Thyroid gland (tissue), 4 donors: ENCODE measurements at regions not wholly inside any gene's neighbourhood (a gene's known extent, or its start where the extent isn't known, plus 50 kb on each side); places are given as distances from the start of the nearest gene placed in this dataset.

Source experiments
- DNase-seq, 2 donors: peaks; one replicate each; pipeline ENCODE4 v3.0.0-alpha.2; 2019
- H3K27ac ChIP-seq, 3 donors: fragments of 200-600 bp; sonication (generic); 1 replicate in 2 of 3; 2 replicates in 1 of 3; pipeline ENCODE4 v1.5.1; 2016 to 2019; ENCODE audit warnings: mild to moderate bottlenecking in 1 of 3, moderate library complexity in 1 of 3
- H3K27me3 ChIP-seq: fragments of 200-600 bp; sonication (generic); one replicate; pipeline ENCODE4 v1.5.1; 2019
- H3K36me3 ChIP-seq, 2 donors: fragments of 200-600 bp; sonication (generic); one replicate each; pipeline ENCODE4 v1.5.1; 2016 to 2019
- H3K4me1 ChIP-seq, 2 donors: fragments of 200-600 bp; sonication (generic); one replicate each; pipeline ENCODE4 v1.5.1; 2017 to 2019
- H3K4me3 ChIP-seq, 3 donors: fragments of 200-600 bp; sonication (generic); replicated peaks in 1 of 3; 1 replicate in 2 of 3; 2 replicates in 1 of 3; pipeline ENCODE4 v1.5.1; 2016; ENCODE audit warnings: mild to moderate bottlenecking in 1 of 3
- H3K9me3 ChIP-seq: fragments of 200-600 bp; sonication (generic); one replicate; pipeline ENCODE4 v1.5.1; 2017
- CTCF ChIP-seq, 6 experiments: fragments of 200-600 bp in 3 of 6; fragments of 450-650 bp in 3 of 6; sonication (generic) in 3 of 6; IDR thresholded peaks; one replicate each; pipeline ENCODE4 v1.5.1; 2016 to 2019; ENCODE audit warnings: antibody characterized with exemption in 6 of 6, mild to moderate bottlenecking in 2 of 6, inconsistent platforms in 1 of 6, moderate library complexity in 1 of 6
- POLR2A ChIP-seq, 2 donors: fragments of 450-650 bp; IDR thresholded peaks; one replicate each; pipeline ENCODE4 v1.6.1; 2017; ENCODE audit warnings: antibody characterized with exemption in 2 of 2, mild to moderate bottlenecking in 2 of 2, moderate library complexity in 1 of 2
- WGBS, 2 donors: methylation state at CpG; one replicate each; pipeline ENCODE4 v1.1.5; 2017; 5-methylcytosine and 5-hydroxymethylcytosine counted together
- intact Hi-C: fragments of 100-400 bp; cut with DNase I; formaldehyde crosslinking; loops from one replicate; pipeline ENCODE4 v1.15.1; 2023

- no peaks in the 10 kb centered on the region for H3K4me1 ChIP-seq
- DNase-seq: no peak
- no peaks in the 10 kb centered on the region for H3K36me3 ChIP-seq
- no peaks in the 10 kb centered on the region for H3K27me3 ChIP-seq
- WGBS, 2 donors: 88 to 91% methylated on average over 3 of the region's 3 CpGs
- no peak overlapping the region for H3K4me3 ChIP-seq
- no peak overlapping the region for H3K27ac ChIP-seq
- TF ChIP-seq CTCF (IDR thresholded peaks at IDR 0.05) (no peak), POLR2A (IDR thresholded peaks at IDR 0.05) (no peak)
- intact Hi-C loops: no loop called here
- no peaks in the 10 kb centered on the region for H3K9me3 ChIP-seq
Observed at GRCh38 chr13:102517959-102518358, 78.8 kb upstream of the TPP2 start.

DNA sequence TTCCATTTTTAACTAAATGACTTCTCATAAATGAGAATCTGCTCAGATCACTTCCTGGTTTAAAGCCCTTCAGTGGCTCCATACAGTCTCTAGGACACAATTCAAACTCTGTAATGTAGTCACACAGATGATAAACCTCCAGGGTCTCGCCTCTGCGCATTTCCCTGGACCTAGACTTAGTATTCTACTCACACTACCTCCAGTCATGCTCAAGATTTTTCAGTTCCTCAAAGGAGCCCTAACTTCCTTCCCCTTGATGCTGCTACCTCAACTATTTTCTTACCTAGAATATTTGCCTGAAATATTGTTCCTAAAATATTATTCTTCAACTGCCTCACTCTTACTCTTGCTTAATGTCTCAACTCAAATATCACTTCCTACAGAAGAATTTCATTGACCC lies 86.7 kb upstream of the TPP2 start:
- WGBS, 2 donors: 89 to 97% methylated on average over 2 of the region's 2 CpGs
- no peaks in the 10 kb centered on the region for H3K9me3 ChIP-seq
- DNase-seq: no peak
- H3K4me1 ChIP-seq: no peaks in the 10 kb centered on the region
- H3K4me3 ChIP-seq: no peak overlapping the region
- no peaks in the 10 kb centered on the region for H3K27me3 ChIP-seq
- intact Hi-C loops: no loop called here
- no peaks in the 10 kb centered on the region for H3K36me3 ChIP-seq
- TF ChIP-seq CTCF (IDR thresholded peaks at IDR 0.05): no peak
- no peak for TF ChIP-seq POLR2A (IDR thresholded peaks at IDR 0.05)
- no peak overlapping the region for H3K27ac ChIP-seq

- Histone ChIP-seq H3K36me3 (no peaks in the 10 kb centered on the region), H3K9me3 (no peaks in the 10 kb centered on the region), H3K27me3 (no peaks in the 10 kb centered on the region), H3K27ac (no peak overlapping the region), H3K4me3 (no peak overlapping the region), H3K4me1 (no peaks in the 10 kb centered on the region)
- DNase-seq: no peak
- no peak for TF ChIP-seq POLR2A (IDR thresholded peaks at IDR 0.05)
- no peak for TF ChIP-seq CTCF (IDR thresholded peaks at IDR 0.05)
- intact Hi-C loops: no loop called here
Observed at GRCh38 chr13:102508411-102508810, 88.4 kb upstream of the TPP2 start.

DNA sequence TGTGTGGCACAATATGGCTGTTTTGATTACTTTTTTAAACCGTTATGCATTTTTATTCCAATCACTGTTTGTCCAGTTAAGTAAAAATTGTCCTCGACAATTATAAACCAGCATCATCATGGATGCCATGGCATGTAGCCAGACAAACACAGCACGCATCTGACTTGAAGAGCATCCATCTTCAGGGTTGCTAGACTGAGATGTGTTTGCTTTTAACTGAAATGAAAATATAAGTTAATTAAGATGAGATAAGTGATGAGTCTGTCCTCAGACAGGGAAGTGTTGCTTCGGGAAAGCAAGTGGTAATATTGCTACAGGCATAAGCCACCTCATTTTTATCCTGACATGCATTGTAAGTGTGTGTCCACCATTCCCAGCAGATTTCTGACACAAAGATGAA lies 92.8 kb upstream of the TPP2 start:
- no peak overlapping the region for H3K4me3 ChIP-seq
- 85 to 89% methylated on average over 4 of the region's 4 CpGs for WGBS, 2 donors
- no peak overlapping the region for H3K27ac ChIP-seq
- TF ChIP-seq POLR2A (IDR thresholded peaks at IDR 0.05) (no peak), CTCF (IDR thresholded peaks at IDR 0.05) (no peak)
- no peaks in the 10 kb centered on the region for H3K4me1 ChIP-seq
- intact Hi-C loops: no loop called here
- no peaks in the 10 kb centered on the region for H3K9me3 ChIP-seq
- no peaks in the 10 kb centered on the region for H3K27me3 ChIP-seq
- DNase-seq: no peak
- H3K36me3 ChIP-seq: no peaks in the 10 kb centered on the region

- Histone ChIP-seq H3K9me3 (no peaks in the 10 kb centered on the region), H3K36me3 (no peaks in the 10 kb centered on the region), H3K4me3 (no peak overlapping the region), H3K4me1 (no peaks in the 10 kb centered on the region), H3K27me3 (no peaks in the 10 kb centered on the region), H3K27ac (no peak overlapping the region)
- intact Hi-C loops: no loop called here
- 38% methylated on average over 1 of the region's 1 CpG; no CpG with 5 or more reads in 1 of the 2 donors for WGBS, 2 donors
- DNase-seq: no peak
- no peak for TF ChIP-seq POLR2A (IDR thresholded peaks at IDR 0.05)
- TF ChIP-seq CTCF (IDR thresholded peaks at IDR 0.05): no peak
Observed at GRCh38 chr13:102495663-102496062, 93.8 kb upstream of the FGF14 start.
